Lower leg skin (tissue), 3 donors: ENCODE measurements at regions not wholly inside any gene's neighbourhood (a gene's known extent, or its start where the extent isn't known, plus 50 kb on each side); places are given as distances from the start of the nearest gene placed in this dataset.

Experiments
- POLR2A ChIP-seq, 2 donors: fragments of 450-650 bp; IDR thresholded peaks; one replicate each; pipeline ENCODE4 v1.6.1; 2016 to 2017; ENCODE audit warnings: antibody characterized with exemption in 2 of 2, mild to moderate bottlenecking in 1 of 2, moderate library complexity in 1 of 2
- TF ChIP-seq, protein P1 (sequence below), 3 donors: fragments of 450-650 bp; IDR thresholded peaks; one replicate each; pipeline ENCODE4 v1.5.1; 2016; ENCODE audit warnings: antibody characterized with exemption in 3 of 3, mild to moderate bottlenecking in 3 of 3, moderate library complexity in 2 of 3

DNA sequence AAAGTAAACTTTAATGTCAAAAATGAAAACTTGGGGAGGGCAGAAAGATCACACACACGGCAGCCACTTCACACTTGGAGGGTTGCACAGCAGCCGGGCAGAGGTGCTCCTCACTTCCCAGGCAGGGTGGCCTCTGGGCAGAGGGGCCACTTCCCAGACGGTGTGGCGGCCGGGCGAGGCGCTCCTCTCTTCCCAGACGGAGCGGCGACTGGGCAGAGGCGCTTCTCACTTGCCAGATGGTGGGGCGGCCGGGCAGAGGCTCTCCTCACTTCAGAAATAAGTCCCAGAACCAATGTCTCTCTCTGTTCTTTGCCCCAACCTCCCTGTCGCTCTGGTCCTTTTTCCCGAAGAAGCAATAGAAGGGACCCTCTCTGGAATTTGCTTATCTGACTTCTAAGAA, 65.7 kb upstream of the LRPPRC start:
- no peak for TF ChIP-seq POLR2A (IDR thresholded peaks at IDR 0.05)
- TF ChIP-seq, protein P1, sequence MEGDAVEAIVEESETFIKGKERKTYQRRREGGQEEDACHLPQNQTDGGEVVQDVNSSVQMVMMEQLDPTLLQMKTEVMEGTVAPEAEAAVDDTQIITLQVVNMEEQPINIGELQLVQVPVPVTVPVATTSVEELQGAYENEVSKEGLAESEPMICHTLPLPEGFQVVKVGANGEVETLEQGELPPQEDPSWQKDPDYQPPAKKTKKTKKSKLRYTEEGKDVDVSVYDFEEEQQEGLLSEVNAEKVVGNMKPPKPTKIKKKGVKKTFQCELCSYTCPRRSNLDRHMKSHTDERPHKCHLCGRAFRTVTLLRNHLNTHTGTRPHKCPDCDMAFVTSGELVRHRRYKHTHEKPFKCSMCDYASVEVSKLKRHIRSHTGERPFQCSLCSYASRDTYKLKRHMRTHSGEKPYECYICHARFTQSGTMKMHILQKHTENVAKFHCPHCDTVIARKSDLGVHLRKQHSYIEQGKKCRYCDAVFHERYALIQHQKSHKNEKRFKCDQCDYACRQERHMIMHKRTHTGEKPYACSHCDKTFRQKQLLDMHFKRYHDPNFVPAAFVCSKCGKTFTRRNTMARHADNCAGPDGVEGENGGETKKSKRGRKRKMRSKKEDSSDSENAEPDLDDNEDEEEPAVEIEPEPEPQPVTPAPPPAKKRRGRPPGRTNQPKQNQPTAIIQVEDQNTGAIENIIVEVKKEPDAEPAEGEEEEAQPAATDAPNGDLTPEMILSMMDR (IDR thresholded peaks at IDR 0.05): no peak
